ENCODE measurements at regions not wholly inside any gene's neighbourhood (a gene's known extent, or its start where the extent isn't known, plus 50 kb on each side); places are given as distances from the start of the nearest gene placed in this dataset.

GRCh38 chr6:170212956-170213636 lies 77.8 kb downstream of the DLL1 start:
- peak; percentile 18 for DNase-seq

GRCh38 chr6:170212051-170212756 lies 78.7 kb downstream of the DLL1 start:
- DNase-seq = peak; percentile 23

- peak; percentile 33 for DNase-seq
Observed at GRCh38 chr6:170211404-170212025, 79.4 kb downstream of the DLL1 start.

DNA sequence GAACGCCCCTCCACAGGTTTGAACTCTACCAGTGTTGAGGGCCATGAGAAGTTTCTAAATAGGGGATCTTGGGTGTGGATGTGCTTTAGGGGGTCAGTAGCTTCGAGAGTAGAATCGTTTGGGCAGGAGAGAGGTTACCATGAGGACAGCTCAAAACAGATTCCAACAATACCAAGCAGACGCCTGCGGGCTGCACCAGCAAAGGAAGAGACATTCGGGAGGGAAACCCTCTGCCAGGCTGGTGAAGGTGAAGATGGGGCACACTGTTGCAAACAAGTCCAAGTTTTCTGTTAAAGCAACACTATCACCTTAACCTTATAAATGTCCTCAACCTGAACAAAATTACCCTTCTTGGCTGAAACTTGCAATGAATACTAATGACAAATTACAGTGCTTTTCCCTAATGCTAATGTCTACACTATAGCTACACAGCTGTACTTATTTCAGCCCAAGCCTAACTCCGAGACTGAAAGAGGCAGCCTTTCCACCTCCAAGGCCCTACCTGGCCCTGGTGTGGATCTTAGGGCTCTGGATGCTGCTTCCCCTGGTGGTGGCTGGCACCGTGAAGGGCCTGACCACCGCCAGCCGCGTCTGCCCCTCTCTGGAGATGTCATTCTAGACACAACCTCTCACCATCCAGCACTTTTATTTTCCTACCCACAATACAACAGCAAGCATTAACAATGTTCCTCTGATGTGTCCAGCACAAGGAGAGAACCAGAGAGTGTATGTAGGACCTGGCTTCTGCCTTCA lies 80.1 kb downstream of the DLL1 start:
- peak; percentile 9 for DNase-seq

DNA sequence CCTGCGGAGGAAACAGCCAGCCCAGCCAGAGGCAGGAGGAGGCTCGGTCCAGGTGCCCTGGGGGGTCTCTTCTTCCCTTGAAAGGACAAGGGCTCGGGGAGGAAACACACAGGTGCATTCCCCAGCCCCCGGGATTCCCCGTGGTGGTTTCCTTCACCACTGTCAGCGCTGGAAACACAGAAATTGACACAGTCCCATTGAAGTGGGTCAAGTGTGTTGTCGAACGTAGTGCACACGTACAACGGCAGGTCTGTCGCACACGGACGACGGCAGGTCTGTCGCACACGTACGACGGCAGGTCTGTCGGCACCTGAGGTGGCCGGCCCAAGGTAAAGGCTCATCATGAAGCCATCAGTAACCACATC lies 80.9 kb downstream of the DLL1 start:
- peak; percentile 15 for DNase-seq

DNA sequence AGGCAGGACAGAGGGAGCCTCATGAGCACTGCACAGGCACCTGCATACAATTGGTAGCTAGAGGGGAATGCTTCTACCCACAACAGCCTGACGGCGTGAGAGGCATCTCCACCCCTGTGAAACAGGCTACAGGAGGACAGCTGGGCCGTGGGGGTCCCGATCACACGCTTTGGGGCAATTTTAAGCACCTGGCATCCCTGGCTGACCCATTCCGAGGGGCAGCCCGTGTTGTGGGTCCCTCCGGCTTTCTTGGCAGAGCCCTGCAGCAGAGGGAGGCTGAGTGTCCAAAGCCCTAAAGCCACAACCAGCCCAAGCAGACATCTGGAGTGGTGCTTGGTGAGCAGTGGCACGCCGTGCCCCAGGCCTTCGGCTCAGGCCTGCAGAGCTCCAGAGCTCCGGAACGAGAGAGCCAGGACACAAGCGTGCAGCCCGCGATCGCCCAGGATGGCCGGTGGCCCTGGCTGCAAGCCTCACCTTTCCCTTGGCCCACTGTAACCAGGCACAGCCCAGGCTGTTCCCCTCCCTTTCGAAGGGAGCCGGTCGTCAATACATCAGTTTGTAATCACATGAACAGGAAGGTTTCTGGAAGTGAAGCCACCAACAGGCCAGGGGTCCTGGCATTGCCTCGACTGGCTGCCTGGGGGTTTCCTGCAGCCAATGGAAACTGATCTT lies 81.4 kb downstream of the DLL1 start:
- DNase-seq = peak; percentile 40

DNA sequence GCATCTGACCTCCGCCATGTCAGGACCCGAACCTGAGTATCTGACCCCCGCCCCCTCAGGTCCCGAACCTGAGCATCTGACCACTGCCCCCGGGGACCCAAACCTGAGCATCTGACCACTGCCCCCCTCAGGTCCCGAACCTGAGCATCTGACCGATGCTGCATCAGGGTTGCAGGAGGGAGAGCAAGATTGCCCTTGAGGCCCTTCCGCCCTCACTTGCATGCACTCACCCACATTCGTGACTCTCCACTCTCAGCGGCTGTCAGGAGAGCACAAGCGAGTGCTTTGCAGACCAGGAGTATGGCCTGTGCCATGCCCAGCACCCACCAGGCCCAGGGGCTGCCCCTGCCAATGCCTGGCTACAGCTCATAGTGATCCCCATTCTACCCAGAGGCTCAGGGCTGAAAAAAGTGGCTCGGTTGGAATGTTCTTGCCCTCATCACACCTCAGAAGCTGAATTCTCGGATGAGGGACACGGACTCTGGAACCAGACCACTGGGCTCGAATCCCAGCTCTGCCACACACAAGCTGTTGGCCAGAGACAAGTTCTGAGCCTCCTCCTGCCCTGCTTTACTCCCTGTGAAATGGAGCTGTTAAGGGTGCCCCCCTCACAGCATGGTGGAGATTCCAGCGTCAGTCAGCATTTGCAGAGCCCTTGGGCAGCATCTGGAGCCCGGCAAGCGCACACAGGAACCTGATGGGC lies 82.1 kb downstream of the DLL1 start:
- peak; percentile 25 for DNase-seq

DNA sequence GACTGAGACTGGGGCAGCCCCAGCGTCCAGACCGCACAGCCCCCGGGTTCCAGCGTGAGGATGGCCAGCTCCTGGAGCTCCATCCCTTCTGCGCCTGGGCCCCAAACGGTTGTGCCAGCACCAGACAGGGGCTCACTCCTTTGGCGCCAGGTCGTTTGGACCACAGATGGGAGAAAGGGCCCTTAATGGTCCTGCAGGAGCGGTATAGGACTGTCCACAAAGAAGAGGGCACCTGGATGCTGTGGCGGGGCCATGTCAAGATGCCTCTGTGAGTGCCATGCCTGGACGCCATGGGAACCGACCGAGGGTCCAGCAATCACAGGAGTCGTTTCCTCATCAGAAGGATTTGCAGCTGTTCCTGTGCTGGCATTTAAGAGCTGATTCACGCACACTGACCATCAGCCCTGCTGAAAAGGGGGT lies 82.7 kb downstream of the DLL1 start:
- DNase-seq = peak; percentile 35

GRCh38 chr6:170207586-170208181 lies 83.2 kb downstream of the DLL1 start:
- DNase-seq = peak; percentile 42

- DNase-seq = peak; percentile 37
Observed at GRCh38 chr6:170206851-170207431, 83.9 kb downstream of the DLL1 start.

DNA sequence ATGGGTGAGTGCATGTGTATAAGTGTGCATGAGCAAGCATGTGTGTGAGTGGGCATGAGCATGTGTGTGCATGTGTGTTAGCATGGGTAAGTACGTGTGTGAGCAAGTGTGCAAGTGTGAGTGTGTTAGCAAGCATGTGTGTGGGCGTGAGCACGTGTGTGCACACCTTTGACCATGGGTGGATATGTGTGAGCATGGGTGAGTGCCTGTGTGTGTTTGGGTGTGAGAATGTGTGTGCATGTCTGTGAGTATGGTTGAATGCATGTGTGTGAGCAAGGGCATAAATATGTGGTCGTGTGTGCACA lies 84.6 kb downstream of the DLL1 start:
- no peak for DNase-seq

- DNase-seq = peak; percentile 19
Observed at GRCh38 chr6:170205534-170206316, 85.2 kb downstream of the DLL1 start.

GRCh38 chr6:170205126-170205525 lies 85.8 kb downstream of the DLL1 start:
- peak; percentile 9 for DNase-seq

DNA sequence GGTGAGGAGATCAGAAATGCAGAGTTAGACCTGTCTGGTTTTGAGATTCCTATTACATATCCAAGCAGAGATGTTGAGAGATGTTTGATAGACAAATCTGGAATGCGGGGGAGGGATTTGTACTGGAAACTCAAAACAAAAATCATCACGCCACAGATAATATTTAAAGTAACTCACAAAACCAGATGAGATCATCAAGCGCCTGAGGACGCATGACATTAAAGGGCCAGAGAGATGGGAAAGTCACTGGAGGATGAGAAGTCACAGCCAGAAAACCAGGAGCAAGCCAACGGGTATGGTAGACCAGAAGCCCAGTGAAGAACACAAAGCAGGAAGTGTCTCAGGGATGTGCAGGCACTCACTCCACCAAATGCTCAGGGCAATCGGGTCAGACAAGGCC lies 87.7 kb downstream of the DLL1 start:
- DNase-seq = no peak

GRCh38 chr6:170202416-170203135 lies 88.3 kb downstream of the DLL1 start:
- DNase-seq = peak; percentile 32

- peak; percentile 25 for DNase-seq
Observed at GRCh38 chr6:170201361-170201760, 89.5 kb downstream of the DLL1 start.

GRCh38 chr6:170200458-170200891 lies 90.4 kb downstream of the DLL1 start:
- DNase-seq = peak; percentile 38

- DNase-seq = peak; percentile 3
Observed at GRCh38 chr6:170199716-170200115, 91.2 kb downstream of the DLL1 start.

- DNase-seq = peak; percentile 17
Observed at GRCh38 chr6:170198298-170198697, 92.6 kb downstream of the DLL1 start.

DNA sequence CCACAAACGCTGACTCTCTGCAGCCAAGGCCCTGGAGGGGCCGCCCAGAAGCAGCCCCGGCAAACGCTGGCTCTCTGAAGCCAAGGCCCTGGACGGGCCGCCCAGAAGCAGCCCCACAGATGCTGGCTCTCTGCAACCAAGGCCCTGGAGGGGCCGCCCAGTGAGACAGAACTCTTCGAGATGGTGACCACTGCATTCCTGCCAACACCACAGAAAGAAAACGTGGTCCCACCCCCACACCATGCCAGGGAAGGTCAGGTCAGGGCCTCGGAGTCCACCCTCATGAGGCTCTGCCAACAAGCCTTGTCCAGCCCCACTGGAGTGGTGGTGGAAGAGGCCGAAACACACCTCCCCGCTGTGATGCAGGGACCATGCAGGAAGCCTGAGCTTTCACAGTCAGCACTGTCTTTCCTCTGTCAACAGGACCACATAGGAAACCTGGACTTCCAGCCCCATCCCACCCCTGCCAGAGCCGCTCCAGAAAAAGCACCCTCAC lies 97.5 kb downstream of the DLL1 start:
- no peak for DNase-seq
